ENCODE measurements at regions not wholly inside any gene's neighbourhood (a gene's known extent, or its start where the extent isn't known, plus 50 kb on each side); places are given as distances from the start of the nearest gene placed in this dataset.
"Not testable (repeated sequence)": the region's sequence is repeated elsewhere in the genome, so short reads cannot be mapped to it uniquely, and the experiment has no call there.

- no peak for DNase-seq
- in situ Hi-C loops (cut with MboI; ENCODE audit: low pct_unique_long_range_greater_than_20kb, low sequenced_read_pairs): no loop called here
Measured at GRCh38 chr10:7108141-7108540, 302.7 kb downstream of the SFMBT2 start.

GRCh38 chr10:7107285-7107684 lies 303.5 kb downstream of the SFMBT2 start:
- DNase-seq: no peak
- in situ Hi-C loops (cut with MboI; ENCODE audit: low pct_unique_long_range_greater_than_20kb, low sequenced_read_pairs): no loop called here

- in situ Hi-C loops (cut with MboI; ENCODE audit: low pct_unique_long_range_greater_than_20kb, low sequenced_read_pairs); DNase-seq: not testable (repeated sequence)
Measured at GRCh38 chr10:7104379-7104778, 306.5 kb downstream of the SFMBT2 start.

- DNase-seq: no peak
- in situ Hi-C loops (cut with MboI; ENCODE audit: low pct_unique_long_range_greater_than_20kb, low sequenced_read_pairs): no loop called here
Measured at GRCh38 chr10:7102557-7103349, 308.1 kb downstream of the SFMBT2 start.

GRCh38 chr10:7102084-7102483 lies 308.8 kb downstream of the SFMBT2 start:
- in situ Hi-C loops (cut with MboI; ENCODE audit: low pct_unique_long_range_greater_than_20kb, low sequenced_read_pairs): no loop called here

GRCh38 chr10:7101451-7101850 lies 309.4 kb downstream of the SFMBT2 start:
- in situ Hi-C loops (cut with MboI; ENCODE audit: low pct_unique_long_range_greater_than_20kb, low sequenced_read_pairs): no loop called here
- DNase-seq: no peak

More at GRCh38 chr10:7102084-7102483, 308.8 kb downstream of the SFMBT2 start:
- no peak for DNase-seq

GRCh38 chr10:7100032-7100702 lies 310.7 kb downstream of the SFMBT2 start:
- in situ Hi-C loops (cut with MboI; ENCODE audit: low pct_unique_long_range_greater_than_20kb, low sequenced_read_pairs): no loop called here
- no peak for DNase-seq

GRCh38 chr10:7098160-7098762 lies 312.6 kb downstream of the SFMBT2 start:
- no peak for DNase-seq
- in situ Hi-C loops (cut with MboI; ENCODE audit: low pct_unique_long_range_greater_than_20kb, low sequenced_read_pairs): no loop called here

GRCh38 chr10:7094781-7095180 lies 316.1 kb downstream of the SFMBT2 start:
- in situ Hi-C loops (cut with MboI; ENCODE audit: low pct_unique_long_range_greater_than_20kb, low sequenced_read_pairs): no loop called here
- no peak for DNase-seq

GRCh38 chr10:7093368-7093767 lies 317.5 kb downstream of the SFMBT2 start:
- in situ Hi-C loops (cut with MboI; ENCODE audit: low pct_unique_long_range_greater_than_20kb, low sequenced_read_pairs): no loop called here
- DNase-seq: no peak

GRCh38 chr10:7092603-7093002 lies 318.2 kb downstream of the SFMBT2 start:
- in situ Hi-C loops (cut with MboI; ENCODE audit: low pct_unique_long_range_greater_than_20kb, low sequenced_read_pairs): no loop called here
- DNase-seq: no peak

GRCh38 chr10:7090529-7090928 lies 320.3 kb downstream of the SFMBT2 start:
- in situ Hi-C loops (cut with MboI; ENCODE audit: low pct_unique_long_range_greater_than_20kb, low sequenced_read_pairs): no loop called here
- DNase-seq: no peak

GRCh38 chr10:7085913-7086589 lies 324.8 kb downstream of the SFMBT2 start:
- in situ Hi-C loops (cut with MboI; ENCODE audit: low pct_unique_long_range_greater_than_20kb, low sequenced_read_pairs): no loop called here
- DNase-seq: peak; percentile 16

GRCh38 chr10:7085147-7085912 lies 325.5 kb downstream of the SFMBT2 start:
- no peak for DNase-seq
- in situ Hi-C loops (cut with MboI; ENCODE audit: low pct_unique_long_range_greater_than_20kb, low sequenced_read_pairs): no loop called here

- in situ Hi-C loops (cut with MboI; ENCODE audit: low pct_unique_long_range_greater_than_20kb, low sequenced_read_pairs): no loop called here
- DNase-seq: peak; percentile 50
Measured at GRCh38 chr10:7084280-7085005, 326.4 kb downstream of the SFMBT2 start.

GRCh38 chr10:7082967-7083366 lies 327.9 kb downstream of the SFMBT2 start:
- in situ Hi-C loops (cut with MboI; ENCODE audit: low pct_unique_long_range_greater_than_20kb, low sequenced_read_pairs): no loop called here
- no peak for DNase-seq

- no peak for DNase-seq
- in situ Hi-C loops (cut with MboI; ENCODE audit: low pct_unique_long_range_greater_than_20kb, low sequenced_read_pairs): no loop called here
Measured at GRCh38 chr10:7077880-7078279, 333.0 kb downstream of the SFMBT2 start.

- in situ Hi-C loops (cut with MboI; ENCODE audit: low pct_unique_long_range_greater_than_20kb, low sequenced_read_pairs): no loop called here
- DNase-seq: no peak
Measured at GRCh38 chr10:7075851-7076250, 335.0 kb downstream of the SFMBT2 start.

Data from KBM-7 (cell line).